Epithelial cell of esophagus (primary cell): ENCODE measurements at regions not wholly inside any gene's neighbourhood (a gene's known extent, or its start where the extent isn't known, plus 50 kb on each side); places are given as distances from the start of the nearest gene placed in this dataset.

Experiments
- DNase-seq: peaks from one replicate; pipeline ENCODE4 v3.0.0; 2010; ENCODE audit warnings: low read depth
- H3K4me3 ChIP-seq: 2 replicates; pipeline ENCODE4 v1.5.1; 2011; ENCODE audit warnings: mild to moderate bottlenecking, low read length, control low read depth
- CTCF ChIP-seq: IDR thresholded peaks from 2 replicates; pipeline ENCODE4 v1.5.1; 2011; ENCODE audit warnings: low read depth, mild to moderate bottlenecking, low read length, control low read depth, inconsistent platforms; ENCODE audit not compliant: insufficient read depth; ENCODE audit errors: missing control alignments

- TF ChIP-seq CTCF: no peak
- H3K4me3 ChIP-seq: no peak overlapping the region
- DNase-seq: no peak
These were observed 425.8 kb upstream of the CDH5 start for GRCh38 chr16:65940711-65941110.

GRCh38 chr16:65938083-65938482 is 428.4 kb upstream of the CDH5 start:
- H3K4me3 ChIP-seq: no peak overlapping the region
- no peak for DNase-seq
- TF ChIP-seq CTCF: no peak

GRCh38 chr16:65937455-65937854 is 429.0 kb upstream of the CDH5 start:
- TF ChIP-seq CTCF: no peak
- no peak for DNase-seq
- no peak overlapping the region for H3K4me3 ChIP-seq

GRCh38 chr16:65936096-65936495 is 430.4 kb upstream of the CDH5 start:
- no peak for TF ChIP-seq CTCF
- no peak for DNase-seq
- no peak overlapping the region for H3K4me3 ChIP-seq

GRCh38 chr16:65934443-65934842 is 432.0 kb upstream of the CDH5 start:
- DNase-seq: no peak
- H3K4me3 ChIP-seq: no peak overlapping the region
- no peak for TF ChIP-seq CTCF

GRCh38 chr16:65933703-65934102 is 432.8 kb upstream of the CDH5 start:
- DNase-seq: no peak
- TF ChIP-seq CTCF: no peak
- H3K4me3 ChIP-seq: no peak overlapping the region

GRCh38 chr16:65932350-65933072 is 434.0 kb upstream of the CDH5 start:
- no peak for TF ChIP-seq CTCF
- no peak for DNase-seq
- H3K4me3 ChIP-seq: no peak overlapping the region
